Left forelimb (tissue), 1 donor: ENCODE measurements at regions not wholly inside any gene's neighbourhood (a gene's known extent, or its start where the extent isn't known, plus 50 kb on each side); places are given as distances from the start of the nearest gene placed in this dataset.

Experiments used
- DNase-seq: peaks from one replicate; pipeline ENCODE4 v3.0.0-alpha.2; 2018; ENCODE audit warnings: low spot score

DNA sequence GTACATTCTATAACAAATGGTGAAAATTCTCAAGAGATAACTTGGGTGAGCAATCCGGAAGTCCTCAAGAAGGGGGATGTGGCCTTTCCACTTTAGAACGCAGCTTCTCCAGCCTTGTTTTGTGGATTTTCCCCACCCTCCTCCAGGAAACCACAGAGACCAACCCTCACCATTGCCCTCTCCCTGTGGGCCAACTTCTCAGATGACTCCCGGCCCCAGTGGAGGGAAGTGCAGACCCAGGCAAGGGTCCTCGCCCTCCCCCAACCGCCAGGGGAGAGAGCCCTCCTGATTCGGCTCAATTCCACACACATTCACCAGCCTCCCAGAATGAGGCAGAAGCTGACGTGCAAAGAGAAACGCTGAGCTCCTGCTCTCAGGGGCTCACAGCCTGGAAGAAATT is 277.2 kb downstream of the EIPR1 start:
- DNase-seq = no peak

DNA sequence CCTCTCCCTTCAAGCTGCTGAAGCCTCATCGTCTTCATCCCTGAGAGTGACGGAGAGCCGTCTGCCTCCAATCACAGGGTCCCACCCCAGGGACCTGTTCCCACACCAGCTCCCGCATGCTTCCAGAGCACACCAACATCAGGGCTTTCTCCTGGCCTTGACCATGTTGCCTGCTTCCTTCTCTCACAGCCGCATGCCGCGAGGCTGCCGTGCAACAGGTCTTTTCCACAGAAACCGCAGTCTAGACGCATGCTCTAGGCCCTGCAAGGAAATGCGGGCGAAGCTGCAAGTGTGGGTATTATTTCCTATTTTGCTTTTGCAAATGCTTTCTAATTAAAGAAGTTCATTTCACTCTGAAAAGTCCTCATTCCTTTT is 277.8 kb downstream of the EIPR1 start:
- no peak for DNase-seq

DNA sequence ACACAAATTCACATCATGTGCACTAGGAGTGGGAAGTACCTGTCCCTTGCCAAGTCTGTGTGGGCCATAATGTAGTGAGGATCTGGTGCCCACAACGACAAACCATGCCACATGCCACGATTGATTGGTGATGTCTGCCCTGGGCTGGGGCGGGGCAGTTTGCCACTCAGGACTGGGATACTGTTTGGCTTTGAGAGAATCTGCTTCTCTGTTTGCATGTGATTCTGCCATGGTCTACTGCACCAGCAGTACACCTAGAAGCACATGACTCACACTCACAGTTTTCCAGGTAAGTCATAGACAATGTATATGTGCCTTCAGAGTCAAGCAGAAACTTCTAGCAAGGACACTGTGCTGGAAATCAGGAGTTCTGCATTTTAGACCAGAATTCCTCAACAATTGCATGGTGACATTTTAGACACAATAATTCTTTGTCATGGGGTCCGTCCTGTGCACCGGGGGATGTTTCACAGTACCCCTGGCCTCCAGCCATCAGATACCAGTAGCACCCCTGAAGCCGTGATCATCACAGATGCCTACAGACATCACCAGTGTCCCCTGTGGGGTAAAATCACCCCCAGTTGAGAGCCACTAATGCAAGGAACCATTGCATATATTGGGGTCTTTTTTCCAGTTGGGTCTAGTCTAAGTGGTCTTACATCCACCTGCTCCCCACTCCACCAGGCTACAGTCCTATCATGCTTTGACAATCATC is 278.3 kb downstream of the EIPR1 start:
- no peak for DNase-seq

DNA sequence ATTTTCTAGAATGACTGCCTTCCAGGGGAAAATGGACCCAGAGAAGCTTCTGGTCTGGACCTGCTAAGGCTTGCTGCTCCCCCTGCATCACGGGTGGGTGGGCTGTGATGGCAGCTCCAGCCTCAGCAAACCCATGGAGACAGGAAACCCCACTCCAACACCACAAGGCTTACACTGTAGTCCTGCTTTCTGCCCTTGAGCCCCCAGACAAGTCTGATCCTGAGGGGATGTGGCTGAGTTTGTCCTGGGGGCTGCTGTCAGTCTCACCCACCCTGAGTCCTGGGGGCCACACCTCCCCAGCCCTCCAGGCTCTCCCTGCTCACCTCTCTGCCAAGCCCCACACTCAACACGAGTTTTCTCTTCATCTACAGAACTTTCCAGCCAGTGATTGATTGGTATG is 279.4 kb downstream of the EIPR1 start:
- no peak for DNase-seq

DNA sequence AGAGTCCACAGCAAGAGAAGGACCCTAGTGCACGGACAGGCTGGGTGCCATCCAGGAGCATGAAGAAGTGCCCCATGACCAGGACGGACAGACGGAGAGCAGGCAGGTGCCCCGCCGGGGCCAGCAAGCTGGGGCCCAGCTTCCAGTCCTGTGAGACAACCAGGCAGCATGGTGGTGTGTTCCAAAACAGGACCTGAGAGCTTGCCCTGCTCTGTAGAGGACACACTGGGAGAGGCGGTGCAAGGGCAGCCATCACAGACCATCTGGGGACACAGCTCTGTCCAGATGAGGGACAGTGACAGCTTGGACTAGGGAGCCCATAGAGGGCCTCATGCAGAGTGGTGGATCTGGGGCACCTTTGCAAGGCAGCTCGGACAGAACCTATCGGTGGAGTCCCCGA is 279.8 kb downstream of the EIPR1 start:
- no peak for DNase-seq

DNA sequence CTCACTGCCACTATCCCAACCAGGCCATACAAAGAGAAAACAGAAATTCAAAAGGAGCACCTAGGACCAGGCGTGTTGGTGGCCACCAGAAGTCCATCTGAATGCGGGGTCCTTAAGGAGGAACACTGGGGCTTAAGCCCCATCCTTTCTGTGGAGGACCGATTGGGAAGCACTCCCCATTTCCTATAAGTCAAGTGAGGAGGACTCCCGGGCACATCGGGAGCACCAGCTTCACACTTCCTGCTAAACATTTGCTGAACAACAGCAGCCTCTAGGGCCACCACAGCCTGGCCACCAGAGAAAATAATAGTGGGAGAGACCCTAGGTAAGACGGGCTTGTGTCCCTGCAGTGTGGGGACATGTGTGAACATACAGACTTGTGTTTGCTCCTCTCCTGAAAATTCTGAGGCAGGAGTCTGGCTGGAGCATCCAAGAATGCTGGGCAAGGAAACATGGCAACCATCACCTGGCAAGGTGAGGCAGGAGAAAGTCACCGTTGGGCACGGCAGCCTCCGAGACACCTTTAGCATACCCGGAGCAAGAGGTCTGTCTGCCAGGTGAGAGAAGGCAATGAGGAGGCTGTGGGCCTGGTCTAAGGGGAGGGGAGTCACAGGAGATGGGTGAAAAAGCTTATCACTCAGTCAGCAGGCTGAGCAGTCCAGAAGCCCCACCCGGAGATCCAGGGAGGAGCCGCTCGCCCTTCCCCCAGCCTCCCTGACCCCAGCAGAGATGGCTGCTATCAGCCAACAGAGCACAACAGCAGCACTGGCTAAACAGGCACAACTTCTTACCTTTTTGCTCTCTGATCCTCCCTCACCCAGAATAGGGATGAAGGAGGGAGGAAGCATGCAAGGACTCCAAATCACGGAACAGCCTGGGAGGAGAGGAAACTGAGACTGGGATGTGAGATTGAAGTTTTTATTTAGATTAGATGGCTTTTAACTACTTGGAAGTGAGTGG is 282.3 kb downstream of the EIPR1 start:
- no peak for DNase-seq

DNA sequence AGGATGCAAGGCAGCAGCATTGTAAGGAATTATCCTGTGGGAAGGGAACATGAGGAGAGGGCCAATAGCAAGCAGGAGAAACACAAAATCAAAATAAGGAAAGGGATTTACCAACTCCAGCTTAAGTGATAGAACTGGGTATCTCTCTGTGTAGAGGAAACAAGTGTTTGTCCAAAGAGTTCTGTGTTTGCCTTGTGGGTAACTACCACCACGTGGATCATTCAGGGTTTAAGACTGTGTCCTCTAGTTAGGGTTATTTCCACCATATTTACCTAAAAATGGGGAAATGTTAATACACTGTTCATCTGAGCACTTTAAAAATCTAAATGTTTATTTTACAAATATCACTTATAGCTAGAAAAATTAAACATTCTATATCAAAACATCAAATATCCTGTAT is 283.3 kb downstream of the EIPR1 start:
- DNase-seq = no peak

DNA sequence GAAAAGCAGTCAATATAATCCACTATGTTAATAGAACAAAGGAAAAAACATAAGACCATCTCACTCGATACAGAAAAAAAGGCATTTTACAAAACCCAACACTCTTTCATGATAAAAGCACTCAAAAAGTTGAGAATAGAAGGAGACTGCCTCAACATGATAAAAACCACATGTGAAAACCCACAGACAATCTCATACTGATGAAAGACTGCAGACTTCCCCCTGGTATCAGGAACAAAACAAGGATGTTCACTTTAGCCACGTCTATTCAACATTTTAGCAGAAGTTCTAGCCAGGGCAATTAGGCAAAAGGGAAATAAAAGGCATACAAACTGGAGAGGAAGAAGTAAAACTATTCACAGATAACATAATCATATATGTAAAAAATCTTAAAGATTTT is 285.9 kb downstream of the EIPR1 start:
- DNase-seq = no peak

DNA sequence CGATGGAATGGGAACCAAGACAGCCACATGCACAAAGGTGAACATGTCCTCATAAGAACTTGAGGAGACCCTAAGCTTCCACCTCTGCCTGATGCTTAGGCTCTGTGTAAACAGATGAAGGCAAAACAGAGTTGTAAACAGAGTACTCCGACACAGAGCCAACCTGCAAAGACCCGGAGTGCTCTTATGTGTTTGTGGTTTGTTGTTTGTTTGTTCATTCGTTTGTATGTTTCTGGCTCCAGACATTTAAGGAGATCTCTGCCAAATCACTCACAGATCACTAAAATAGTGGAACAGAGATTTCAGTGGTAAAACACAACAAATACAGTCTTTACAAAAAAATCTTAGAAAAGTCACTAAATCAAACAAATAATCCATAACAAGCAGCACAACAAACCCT is 294.9 kb downstream of the EIPR1 start:
- no peak for DNase-seq

DNA sequence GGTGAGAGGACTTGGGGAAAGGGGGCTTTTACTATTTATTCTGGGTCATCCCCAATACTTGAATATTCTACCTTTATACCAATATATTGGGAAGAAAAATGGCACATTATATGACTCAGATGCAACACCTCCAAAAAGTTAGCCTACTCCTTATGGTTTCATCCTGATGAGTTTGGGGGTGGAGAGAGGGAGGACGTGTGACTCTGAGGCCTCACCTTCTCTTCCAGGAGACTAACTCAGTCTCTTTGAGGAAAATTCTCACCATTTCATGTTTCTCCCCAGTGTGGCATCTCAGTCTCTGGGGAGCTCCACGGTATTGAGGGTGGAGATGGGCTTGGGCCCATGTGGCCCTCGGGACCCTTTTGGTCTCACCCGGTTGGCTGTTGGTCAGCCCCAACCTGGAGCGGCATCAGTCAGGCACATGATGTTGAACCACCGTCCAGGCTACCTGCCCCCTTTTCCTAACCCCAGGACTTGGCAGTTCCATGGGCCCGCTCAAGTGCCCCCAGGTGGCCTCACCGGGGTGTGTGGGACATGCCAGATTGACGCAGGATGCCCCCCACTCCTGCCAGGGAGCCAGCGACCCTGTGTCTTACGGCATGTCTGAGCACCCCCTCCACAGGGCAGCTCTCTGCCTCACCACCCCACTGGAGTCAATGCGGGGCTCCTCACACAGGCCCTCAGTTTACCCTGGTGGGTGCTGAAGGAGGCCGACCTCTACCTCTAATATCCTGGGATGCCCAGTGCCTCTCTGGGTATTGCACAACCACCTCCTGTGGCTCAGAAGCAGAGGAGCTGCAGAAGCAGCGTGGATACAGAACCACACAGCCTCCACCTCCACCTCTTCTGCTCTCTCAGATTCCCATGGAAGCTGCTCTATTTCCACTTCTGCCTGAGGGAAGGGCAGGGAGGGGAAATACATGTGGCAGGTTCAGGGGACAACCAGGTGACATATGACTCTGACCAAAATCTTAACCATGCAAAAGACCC is 297.4 kb downstream of the EIPR1 start:
- DNase-seq = no peak

DNA sequence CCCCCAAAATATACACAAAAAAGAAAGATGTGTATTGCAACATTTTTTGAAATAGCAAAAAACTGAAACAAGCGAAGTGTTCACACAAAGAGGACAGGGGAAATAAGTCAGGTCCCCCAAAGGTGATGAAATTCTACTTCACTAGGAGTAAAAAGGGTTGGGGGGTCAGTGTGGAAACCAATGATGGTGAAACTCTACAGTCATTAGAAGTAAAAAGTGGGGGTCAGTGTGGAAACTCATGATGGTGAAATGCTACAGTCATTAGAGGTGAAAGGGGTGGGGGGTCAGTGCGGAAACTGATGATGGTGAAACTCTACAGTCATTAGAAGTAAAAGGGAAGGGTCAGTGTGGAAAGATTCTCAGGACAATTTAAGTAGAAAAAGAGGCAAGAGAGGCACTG is 298.2 kb downstream of the EIPR1 start:
- DNase-seq = no peak

DNA sequence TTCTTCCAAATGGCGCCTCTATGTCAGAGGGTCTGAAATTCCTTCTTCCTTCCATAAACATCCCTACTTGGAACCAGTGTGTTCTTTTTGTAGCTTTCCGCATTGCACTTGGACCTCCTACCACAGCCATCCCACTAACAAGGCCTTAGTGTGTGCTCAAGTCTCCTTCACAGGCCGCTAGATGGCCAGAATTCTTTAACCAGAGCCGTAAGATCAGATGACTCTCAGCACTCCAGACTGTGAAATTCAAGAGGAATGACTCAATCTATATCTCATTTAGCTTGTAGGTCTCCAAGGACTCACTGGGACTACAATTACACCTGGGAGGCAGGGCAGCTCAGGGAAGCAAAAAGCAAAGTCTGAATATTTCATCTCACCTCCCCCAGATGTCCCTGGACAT is 298.9 kb downstream of the EIPR1 start:
- no peak for DNase-seq

DNA sequence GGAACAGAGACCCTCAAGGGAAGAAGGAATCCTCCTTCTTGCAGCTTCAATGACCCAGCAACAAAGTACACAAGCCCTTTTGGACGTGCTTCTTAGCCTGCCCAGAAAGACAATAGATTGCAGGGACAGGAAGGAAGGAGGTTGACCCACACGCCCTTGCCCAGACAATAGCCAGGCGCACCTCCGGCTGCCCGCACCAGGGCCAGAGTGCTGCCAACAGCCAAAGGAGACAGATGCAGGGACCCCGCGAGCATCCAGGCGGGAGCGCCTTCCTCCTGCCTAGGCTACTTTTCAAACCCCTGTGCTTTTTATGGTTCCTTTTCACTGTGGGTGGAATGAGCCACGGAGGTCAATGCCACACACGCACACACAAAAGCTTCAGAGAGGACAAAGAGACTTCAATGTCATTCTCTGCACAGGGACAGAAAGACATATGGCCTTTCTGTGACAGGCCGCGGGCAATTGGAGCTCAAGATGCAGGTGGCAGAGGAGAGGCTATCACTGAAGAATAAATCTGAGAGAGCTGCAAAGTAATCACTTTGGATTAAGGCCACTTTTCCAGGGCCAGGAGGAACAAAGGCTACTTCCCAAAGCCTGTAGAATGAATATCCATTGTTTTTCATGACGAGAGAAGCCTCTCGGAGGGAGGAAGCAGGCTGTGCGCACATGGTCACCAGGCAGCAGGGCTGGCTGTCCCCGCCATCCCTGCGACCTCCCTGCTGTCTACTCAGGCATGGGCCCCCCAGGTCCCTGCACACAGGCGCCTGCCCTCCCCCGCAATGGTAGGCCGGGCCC is 300.6 kb downstream of the EIPR1 start:
- no peak for DNase-seq

DNA sequence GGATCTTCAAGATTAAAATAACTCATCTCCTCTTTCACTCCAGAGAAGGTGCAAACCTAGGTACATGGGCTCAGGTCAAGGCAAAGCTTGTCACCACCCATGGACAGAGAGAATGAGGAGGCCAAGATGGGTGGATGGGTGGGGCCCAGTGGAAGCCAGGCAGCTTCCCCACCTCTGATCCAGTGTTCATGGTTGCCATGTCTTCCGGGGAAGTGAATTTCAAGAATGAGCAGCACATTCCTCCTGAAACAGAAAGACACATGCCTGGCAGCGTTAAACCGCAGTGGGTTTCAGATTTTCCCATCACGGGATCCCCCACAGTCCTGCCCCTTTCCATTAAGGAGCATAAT is 301.7 kb downstream of the EIPR1 start:
- no peak for DNase-seq

DNA sequence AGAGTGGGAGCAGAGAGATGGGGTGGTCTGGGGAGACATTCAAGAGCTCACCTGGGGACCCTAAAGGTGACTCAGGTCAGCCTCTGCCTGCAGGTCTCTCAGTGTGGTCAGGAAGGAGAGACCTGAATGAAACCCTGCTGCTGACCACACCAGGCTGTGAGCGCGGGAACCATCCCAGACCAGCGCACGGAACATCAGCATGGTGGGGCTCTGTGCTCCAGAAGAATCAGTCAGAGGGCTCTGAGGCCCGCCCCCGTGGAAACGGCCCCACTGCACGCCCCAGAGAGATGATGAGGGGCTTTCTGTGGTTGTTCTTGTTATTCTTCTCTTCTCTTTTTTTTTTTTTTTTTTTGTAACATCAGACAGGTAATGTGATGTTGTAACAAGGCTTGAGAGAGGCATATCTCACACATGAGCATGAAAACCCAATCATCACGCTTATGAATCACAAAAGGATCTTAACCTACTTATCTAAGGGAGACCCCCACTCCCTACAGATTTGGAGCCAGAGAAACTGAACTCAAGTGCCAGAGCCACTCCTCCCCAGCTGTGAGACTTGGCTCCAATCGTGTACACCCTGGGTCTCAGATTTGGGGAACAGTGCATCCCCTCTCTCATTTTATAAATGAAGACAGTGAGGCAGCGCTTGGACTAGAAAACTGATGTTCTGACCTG is 302.2 kb downstream of the EIPR1 start:
- DNase-seq = no peak

DNA sequence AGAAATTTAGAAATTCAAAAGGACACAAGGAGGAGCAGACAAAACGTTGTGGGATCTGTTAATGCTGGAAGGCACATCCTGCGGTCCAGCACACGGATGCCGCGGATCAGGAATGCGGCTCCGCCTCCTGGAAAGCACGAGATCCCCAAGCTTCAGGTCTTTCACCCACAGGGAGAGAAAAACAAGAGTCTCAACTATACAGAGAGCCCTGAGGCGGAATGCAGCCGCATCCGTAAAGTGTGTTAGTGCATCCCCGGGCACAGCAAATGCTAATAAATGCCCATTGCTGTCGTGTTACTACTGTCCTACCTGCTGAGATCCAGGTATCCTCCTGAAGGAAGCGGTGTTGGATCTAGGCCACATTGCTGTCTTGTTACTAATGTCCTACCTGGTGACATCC is 303.9 kb downstream of the EIPR1 start:
- no peak for DNase-seq

DNA sequence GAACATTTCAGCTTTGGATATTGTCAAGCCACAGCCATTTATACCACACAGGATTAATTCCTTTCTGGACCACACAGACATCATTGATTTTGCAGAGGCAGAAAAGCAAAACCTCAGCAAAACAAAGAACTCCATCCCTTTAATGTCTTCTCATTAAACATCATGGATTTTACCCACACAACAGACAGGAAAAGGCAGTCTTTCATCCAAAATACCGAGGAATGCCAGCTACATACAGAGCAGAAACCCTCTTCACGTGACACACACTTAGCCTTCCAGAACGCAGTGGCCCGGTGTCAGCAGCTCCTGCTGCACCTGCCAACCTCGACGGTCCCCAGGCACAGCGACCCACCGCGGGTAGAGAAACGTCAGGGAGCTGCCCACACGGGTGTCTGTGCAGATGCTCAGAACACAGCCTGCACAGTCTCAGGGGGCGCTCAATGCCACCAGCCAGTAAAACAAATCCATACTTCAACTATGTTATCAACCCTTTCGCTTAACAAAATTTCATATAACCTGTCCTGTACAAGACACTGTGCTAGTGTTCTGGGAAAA is 304.5 kb downstream of the EIPR1 start:
- DNase-seq = no peak

DNA sequence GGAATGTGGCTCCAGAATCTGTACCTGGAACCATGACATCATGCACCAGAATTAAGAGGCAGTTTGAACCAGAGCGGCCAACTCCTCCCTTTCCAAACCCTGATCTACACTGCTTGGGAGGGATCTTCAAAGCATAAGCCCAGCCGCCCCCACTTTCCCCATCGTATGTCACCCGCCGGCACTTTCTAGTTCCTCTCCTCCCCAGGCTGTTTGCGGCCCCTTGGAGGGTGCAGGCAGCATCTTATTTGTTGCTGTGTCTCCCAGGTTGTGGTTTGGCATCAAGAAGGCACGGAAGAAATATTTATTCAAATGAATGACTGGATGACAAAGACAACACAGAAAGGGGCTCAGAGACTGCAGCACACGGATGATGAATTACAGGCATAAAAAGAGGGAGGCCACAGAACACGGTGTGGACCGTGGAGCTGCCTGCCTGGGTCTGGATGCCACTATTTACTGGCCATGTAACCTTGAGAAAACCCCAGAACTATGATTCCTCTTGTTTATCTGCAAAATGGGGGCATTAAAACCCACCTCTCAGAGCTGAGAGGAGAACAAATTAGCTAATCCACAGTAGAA is 305.8 kb downstream of the EIPR1 start:
- no peak for DNase-seq

DNA sequence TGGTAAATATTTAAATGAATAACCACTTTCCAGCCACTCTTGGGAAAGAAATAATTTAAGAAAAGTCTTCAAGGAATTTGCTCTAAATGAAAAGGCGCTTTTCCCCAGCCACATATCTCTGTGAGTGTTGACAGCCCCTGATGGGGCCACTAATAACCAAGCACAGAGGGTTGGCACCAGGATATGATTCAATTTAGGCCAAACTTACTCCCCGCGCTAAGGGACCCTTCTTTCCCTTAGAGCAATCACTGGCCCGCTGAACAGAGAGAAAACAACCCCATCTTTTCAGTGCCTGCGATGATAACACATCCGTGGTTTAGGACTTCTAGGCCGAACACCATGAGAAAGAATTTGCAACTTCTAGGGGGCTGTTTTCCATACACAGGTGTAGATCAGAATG is 310.8 kb downstream of the EIPR1 start:
- DNase-seq = no peak

DNA sequence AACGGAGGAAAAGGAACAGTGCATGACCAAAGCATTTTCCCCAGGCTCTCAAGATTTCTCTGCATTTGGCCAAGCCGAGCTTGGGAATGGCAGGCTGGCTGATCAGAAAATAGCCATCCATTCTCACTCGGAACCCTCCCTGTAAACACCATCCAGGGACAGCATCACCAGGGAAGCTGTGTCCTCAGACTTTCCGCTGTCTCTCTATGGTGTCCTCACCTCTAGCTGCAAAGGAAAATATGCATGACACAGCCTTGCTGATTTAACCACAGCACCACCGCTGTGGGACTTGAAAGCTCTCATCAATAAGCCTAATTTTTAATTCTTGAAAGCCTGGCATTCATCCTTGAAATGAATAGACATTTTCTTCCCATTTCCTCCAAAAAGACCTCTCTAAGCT is 311.7 kb downstream of the EIPR1 start:
- DNase-seq = no peak
